GM12872 (cell line): ENCODE measurements at regions not wholly inside any gene's neighbourhood (a gene's known extent, or its start where the extent isn't known, plus 50 kb on each side); places are given as distances from the start of the nearest gene placed in this dataset.

Experiments used
- CTCF ChIP-seq: IDR thresholded peaks from 3 replicates; pipeline ENCODE4 v1.5.1; 2011; ENCODE audit warnings: low read depth, mild to moderate bottlenecking, low read length, moderate library complexity; ENCODE audit not compliant: insufficient read depth

GRCh38 chr2:20516646-20517341, 69.9 kb downstream of the RHOB start:
- TF ChIP-seq CTCF = no peak

- TF ChIP-seq CTCF = no peak
Measured at GRCh38 chr2:20519309-20519708, 72.4 kb downstream of the RHOB start.

GRCh38 chr2:20520128-20520527, 73.3 kb downstream of the RHOB start:
- no peak for TF ChIP-seq CTCF

- TF ChIP-seq CTCF = no peak
Measured at GRCh38 chr2:20521193-20521592, 74.3 kb downstream of the RHOB start.

- TF ChIP-seq CTCF = no peak
Measured at GRCh38 chr2:20521682-20522189, 74.9 kb downstream of the RHOB start.

GRCh38 chr2:20523073-20523798, 76.4 kb downstream of the RHOB start:
- no peak for TF ChIP-seq CTCF

- TF ChIP-seq CTCF = no peak
Measured at GRCh38 chr2:20523799-20524187, 76.9 kb downstream of the RHOB start.
